ENCODE measurements at regions not wholly inside any gene's neighbourhood (a gene's known extent, or its start where the extent isn't known, plus 50 kb on each side); places are given as distances from the start of the nearest gene placed in this dataset.

DNA sequence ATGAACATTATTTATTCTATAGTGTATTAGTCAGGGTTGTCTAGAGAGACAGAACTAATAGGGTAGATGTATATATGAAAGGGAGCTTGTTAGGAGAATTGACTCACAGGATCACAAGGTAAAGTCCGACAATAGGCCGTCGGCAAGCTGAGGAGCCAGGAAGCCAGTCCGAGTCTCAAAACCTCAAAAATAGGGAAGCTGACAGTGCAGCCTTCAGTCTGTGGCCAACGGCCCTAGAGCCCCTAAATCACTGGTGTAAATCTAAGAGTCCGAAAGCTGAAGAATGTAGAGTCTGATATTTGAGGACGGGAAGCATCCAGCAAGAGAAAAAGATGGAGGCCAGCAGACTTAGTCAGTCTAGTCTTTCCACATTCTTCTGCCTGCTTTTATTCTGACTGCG is 912.2 kb downstream of the FLRT2 start:
- TF ChIP-seq, protein P1, sequence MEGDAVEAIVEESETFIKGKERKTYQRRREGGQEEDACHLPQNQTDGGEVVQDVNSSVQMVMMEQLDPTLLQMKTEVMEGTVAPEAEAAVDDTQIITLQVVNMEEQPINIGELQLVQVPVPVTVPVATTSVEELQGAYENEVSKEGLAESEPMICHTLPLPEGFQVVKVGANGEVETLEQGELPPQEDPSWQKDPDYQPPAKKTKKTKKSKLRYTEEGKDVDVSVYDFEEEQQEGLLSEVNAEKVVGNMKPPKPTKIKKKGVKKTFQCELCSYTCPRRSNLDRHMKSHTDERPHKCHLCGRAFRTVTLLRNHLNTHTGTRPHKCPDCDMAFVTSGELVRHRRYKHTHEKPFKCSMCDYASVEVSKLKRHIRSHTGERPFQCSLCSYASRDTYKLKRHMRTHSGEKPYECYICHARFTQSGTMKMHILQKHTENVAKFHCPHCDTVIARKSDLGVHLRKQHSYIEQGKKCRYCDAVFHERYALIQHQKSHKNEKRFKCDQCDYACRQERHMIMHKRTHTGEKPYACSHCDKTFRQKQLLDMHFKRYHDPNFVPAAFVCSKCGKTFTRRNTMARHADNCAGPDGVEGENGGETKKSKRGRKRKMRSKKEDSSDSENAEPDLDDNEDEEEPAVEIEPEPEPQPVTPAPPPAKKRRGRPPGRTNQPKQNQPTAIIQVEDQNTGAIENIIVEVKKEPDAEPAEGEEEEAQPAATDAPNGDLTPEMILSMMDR (conservative IDR thresholded peaks at IDR 0.05; ENCODE audit: low read depth, low read length) = no peak
- DNase-seq (ENCODE audit: low read depth) = no peak
- no peak overlapping the region for H3K4me3 ChIP-seq (ENCODE audit: low read depth, low read length)

DNA sequence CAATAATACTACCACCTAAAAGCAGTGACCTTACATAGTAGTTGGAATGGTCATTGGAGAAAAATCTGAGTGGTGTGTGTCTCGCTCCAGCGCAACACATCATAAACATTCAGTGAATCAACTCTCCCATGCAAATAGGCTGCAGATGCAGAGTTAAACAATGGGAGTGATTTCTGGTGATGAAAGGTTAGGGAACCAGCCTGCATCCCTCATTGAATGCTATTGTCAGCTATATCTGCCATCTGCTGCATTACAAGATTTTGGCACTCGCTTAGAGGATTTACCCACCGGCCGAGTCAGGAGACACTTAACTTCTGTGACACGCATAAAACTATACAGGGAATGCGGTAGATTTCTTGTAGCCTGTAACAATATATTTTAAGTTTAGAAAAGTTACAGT is 900.9 kb downstream of the FLRT2 start:
- DNase-seq (ENCODE audit: low read depth) = no peak

DNA sequence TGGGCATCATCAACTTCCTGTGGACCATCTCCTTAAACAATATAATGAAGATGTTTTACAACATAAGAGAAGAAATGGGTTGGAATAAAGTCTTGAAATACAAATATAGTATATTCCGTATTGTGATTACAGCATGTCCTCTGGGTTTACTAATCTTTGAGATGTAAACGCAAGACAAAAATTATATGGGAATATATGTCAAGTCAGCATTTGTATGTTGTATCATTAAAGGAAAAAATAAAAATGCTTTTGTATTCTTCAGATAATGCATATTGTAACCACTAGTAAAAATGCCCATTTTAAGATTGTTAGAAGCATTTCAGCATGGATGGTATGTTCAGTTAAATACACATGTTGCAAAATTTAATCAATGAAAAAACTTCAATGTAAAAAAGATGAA is 893.3 kb downstream of the FLRT2 start:
- no peak overlapping the region for H3K4me3 ChIP-seq (ENCODE audit: low read depth, low read length)
- TF ChIP-seq, protein P1 (conservative IDR thresholded peaks at IDR 0.05; ENCODE audit: low read depth, low read length) = no peak
- no peak for DNase-seq (ENCODE audit: low read depth)

More for the DNA sequence above, 900.9 kb downstream of the FLRT2 start:
- H3K4me3 ChIP-seq (ENCODE audit: low read depth, low read length) = no peak overlapping the region
- TF ChIP-seq, protein P1 (conservative IDR thresholded peaks at IDR 0.05; ENCODE audit: low read depth, low read length) = no peak

DNA sequence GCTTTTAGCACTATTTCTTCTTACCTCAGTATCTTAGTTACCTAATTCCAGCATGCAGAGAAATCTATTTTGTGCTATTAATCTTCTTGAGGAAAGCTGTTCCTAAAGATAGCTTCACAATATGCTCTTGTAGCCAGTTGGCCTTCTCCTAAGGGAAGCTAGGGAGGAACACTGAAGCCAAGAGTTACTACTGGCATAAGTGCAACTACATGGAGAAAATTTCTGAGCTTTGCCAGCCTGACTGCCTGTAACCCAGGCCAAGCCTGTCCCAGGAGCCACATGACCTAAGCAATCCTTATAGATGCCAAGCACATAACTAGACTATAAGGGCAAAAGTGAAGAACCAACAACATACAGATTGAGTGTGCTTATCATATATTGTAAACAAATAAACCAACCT is 890.2 kb downstream of the FLRT2 start:
- TF ChIP-seq, protein P1 (conservative IDR thresholded peaks at IDR 0.05; ENCODE audit: low read depth, low read length) = no peak
- no peak for DNase-seq (ENCODE audit: low read depth)
- no peak overlapping the region for H3K4me3 ChIP-seq (ENCODE audit: low read depth, low read length)

DNA sequence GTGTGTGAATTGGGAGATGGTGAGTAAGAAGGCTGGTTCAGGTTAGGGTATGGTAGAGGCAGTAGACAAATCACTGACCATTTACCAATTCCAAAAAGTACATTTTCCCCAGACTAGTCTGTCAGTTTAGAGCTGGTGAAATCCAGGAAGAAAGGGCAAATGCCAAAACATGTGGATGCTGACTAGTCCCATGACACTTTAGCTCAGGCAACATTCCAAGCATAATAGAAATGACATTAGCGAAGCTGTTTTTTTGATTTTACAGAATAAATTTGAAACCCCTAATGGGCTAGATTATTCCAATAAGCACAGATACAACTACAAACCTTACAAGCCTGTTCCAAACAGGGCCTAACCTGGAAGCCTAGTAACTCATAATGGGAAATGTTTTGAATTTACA is 884.2 kb downstream of the FLRT2 start:
- no peak overlapping the region for H3K4me3 ChIP-seq (ENCODE audit: low read depth, low read length)
- no peak for DNase-seq (ENCODE audit: low read depth)
- TF ChIP-seq, protein P1 (conservative IDR thresholded peaks at IDR 0.05; ENCODE audit: low read depth, low read length) = no peak

GRCh38 chr14:86404989-86405649 is 875.2 kb downstream of the FLRT2 start:
- no peak for DNase-seq (ENCODE audit: low read depth)
- no peak overlapping the region for H3K4me3 ChIP-seq (ENCODE audit: low read depth, low read length)
- TF ChIP-seq, protein P1 (conservative IDR thresholded peaks at IDR 0.05; ENCODE audit: low read depth, low read length) = no peak

GRCh38 chr14:86404425-86404824 is 874.5 kb downstream of the FLRT2 start:
- TF ChIP-seq, protein P1 (conservative IDR thresholded peaks at IDR 0.05; ENCODE audit: low read depth, low read length) = no peak
- no peak for DNase-seq (ENCODE audit: low read depth)

More at GRCh38 chr14:86404425-86404824, 874.5 kb downstream of the FLRT2 start:
- no peak overlapping the region for H3K4me3 ChIP-seq (ENCODE audit: low read depth, low read length)
